EL (cell line): ENCODE measurements at regions not wholly inside any gene's neighbourhood (a gene's known extent, or its start where the extent isn't known, plus 50 kb on each side); places are given as distances from the start of the nearest gene placed in this dataset.

Source experiments
- DNase-seq: peaks from one replicate; pipeline ENCODE4 v3.0.0-alpha.2; 2016

- no peak for DNase-seq
Observed at GRCh38 chr4:41391271-41391670, 134.5 kb downstream of the UCHL1 start.

GRCh38 chr4:41394481-41394894 lies 137.8 kb downstream of the UCHL1 start:
- DNase-seq = peak; percentile 55

- no peak for DNase-seq
Observed at GRCh38 chr4:41396214-41396613, 139.5 kb downstream of the UCHL1 start.

- no peak for DNase-seq
Observed at GRCh38 chr4:41396869-41397268, 140.1 kb downstream of the UCHL1 start.

- peak; percentile 71 for DNase-seq
Observed at GRCh38 chr4:41399231-41399630, 138.7 kb upstream of the LIMCH1 start.

- peak; percentile 79 for DNase-seq
Observed at GRCh38 chr4:41400296-41400695, 137.7 kb upstream of the LIMCH1 start.

- DNase-seq = no peak
Observed at GRCh38 chr4:41405464-41406112, 132.4 kb upstream of the LIMCH1 start.

GRCh38 chr4:41406113-41406516 lies 131.8 kb upstream of the LIMCH1 start:
- no peak for DNase-seq

- DNase-seq = no peak
Observed at GRCh38 chr4:41408150-41408549, 129.8 kb upstream of the LIMCH1 start.

GRCh38 chr4:41408859-41409593 lies 128.9 kb upstream of the LIMCH1 start:
- peak; percentile 64 for DNase-seq

GRCh38 chr4:41409594-41409895 lies 128.4 kb upstream of the LIMCH1 start:
- DNase-seq = no peak

- DNase-seq = no peak
Observed at GRCh38 chr4:41410049-41410448, 127.9 kb upstream of the LIMCH1 start.

- DNase-seq = peak; percentile 68
Observed at GRCh38 chr4:41413670-41414411, 124.1 kb upstream of the LIMCH1 start.

GRCh38 chr4:41414412-41414779 lies 123.6 kb upstream of the LIMCH1 start:
- no peak for DNase-seq

GRCh38 chr4:41418444-41418843 lies 119.5 kb upstream of the LIMCH1 start:
- DNase-seq = peak; percentile 80

- DNase-seq = no peak
Observed at GRCh38 chr4:41420541-41420940, 117.4 kb upstream of the LIMCH1 start.

- DNase-seq = no peak
Observed at GRCh38 chr4:41423117-41423516, 114.8 kb upstream of the LIMCH1 start.

GRCh38 chr4:41424522-41424921 lies 113.4 kb upstream of the LIMCH1 start:
- DNase-seq = no peak

- no peak for DNase-seq
Observed at GRCh38 chr4:41425650-41426049, 112.3 kb upstream of the LIMCH1 start.

GRCh38 chr4:41426539-41426938 lies 111.4 kb upstream of the LIMCH1 start:
- DNase-seq = no peak

- no peak for DNase-seq
Observed at GRCh38 chr4:41427306-41427882, 110.6 kb upstream of the LIMCH1 start.

GRCh38 chr4:41427931-41428600 lies 109.9 kb upstream of the LIMCH1 start:
- DNase-seq = no peak

- DNase-seq = peak; percentile 31
Observed at GRCh38 chr4:41428601-41429279, 109.2 kb upstream of the LIMCH1 start.
